HepG2 (cell line): ENCODE measurements at regions not wholly inside any gene's neighbourhood (a gene's known extent, or its start where the extent isn't known, plus 50 kb on each side); places are given as distances from the start of the nearest gene placed in this dataset.

ENCODE experiments used
- ATAC-seq: fragments of 200-7000 bp; cut with Tn5 transposase; 3 replicates; pipeline ENCODE4 v1.9.1; 2020; ENCODE audit warnings: mild to moderate bottlenecking, moderate library complexity
- BruUV-seq: library from RNA; stranded (reverse); fragments of 400-500 nt; replicated peaks from 2 replicates; lab custom pipeline; 2021; lab: Mats Ljungman, UMichigan
- CTCF ChIA-PET: fragments of 300-600 bp; formaldehyde crosslinking; extraction: SDS; loops from one replicate; lab custom pipeline; 2021; ENCODE audit warnings: low total read pairs, inconsistent platforms, low intra/inter-chr PET ratio; lab: Yijun Ruan, JAX
- POLR2A ChIA-PET: fragments of 350-600 bp; sonication (Branson Sonifier 250); formaldehyde crosslinking; loops from one replicate; lab custom pipeline; 2020; ENCODE audit warnings: antibody characterized with exemption, inconsistent platforms; lab: Yijun Ruan, JAX
- DNase-seq: peaks from one replicate; pipeline ENCODE4 v3.0.0-alpha.2; 2015; ENCODE audit warnings: low spot score
- FAIRE-seq: peaks from 3 replicates; lab custom pipeline; 2011; peaks lifted over from hg19 to GRCh38; lab: Jason Lieb, UNC
- H2AFZ ChIP-seq: one replicate; pipeline ENCODE4 v1.6.1; 2011; ENCODE audit warnings: low read length, inconsistent platforms
- H3K27ac ChIP-seq: fragments of 300-600 bp; 3 replicates; pipeline ENCODE4 v1.8.0; 2011; ENCODE audit warnings: mixed run types, mild to moderate bottlenecking, mixed read lengths, low read length, inconsistent platforms; ENCODE audit not compliant: insufficient read depth; ENCODE audit errors: extremely low read length
- H3K27me3 ChIP-seq, 2 experiments: fragments of 200-600 bp in 1 of 2; 2 replicates in 1 of 2; 3 replicates in 1 of 2; pipeline versions ENCODE4 v1.6.0 to v1.8.0; 2011; ENCODE audit warnings: low read length in 2 of 2, mild to moderate bottlenecking in 2 of 2, moderate library complexity in 2 of 2, inconsistent platforms in 1 of 2; ENCODE audit not compliant: insufficient read depth in 2 of 2, control insufficient read depth in 1 of 2
- H3K36me3 ChIP-seq, 2 experiments: fragments of 200-600 bp in 1 of 2; replicated peaks in 1 of 2; 2 replicates in 1 of 2; 3 replicates in 1 of 2; pipeline versions ENCODE4 v1.5.1 to v1.8.0; 2011; ENCODE audit warnings: low read length in 2 of 2, inconsistent platforms in 1 of 2; ENCODE audit not compliant: insufficient read depth in 2 of 2, control insufficient read depth in 1 of 2
- H3K4me1 ChIP-seq: 2 replicates; pipeline ENCODE4 v1.5.1; 2012; ENCODE audit warnings: low read length, inconsistent platforms; ENCODE audit not compliant: insufficient read depth
- H3K4me2 ChIP-seq: 2 replicates; pipeline ENCODE4 v1.6.0; 2011; ENCODE audit warnings: low read depth, low read length, inconsistent platforms
- H3K4me3 ChIP-seq, 3 experiments: fragments of 200-600 bp in 1 of 3; sonication (generic), shearing (Covaris generic) in 1 of 3; replicated peaks in 1 of 3; 2 replicates each; pipeline ENCODE4 v1.5.1; 2011 to 2016; ENCODE audit warnings: low read length in 3 of 3, inconsistent platforms in 2 of 3, low read depth in 2 of 3, mild to moderate bottlenecking in 2 of 3, control low read depth in 1 of 3, mixed read lengths in 1 of 3; ENCODE audit not compliant: insufficient read depth in 1 of 3
- H3K79me2 ChIP-seq: one replicate; pipeline ENCODE4 v1.6.1; 2011; ENCODE audit warnings: low read length, inconsistent platforms; ENCODE audit not compliant: insufficient read depth
- H3K9ac ChIP-seq: 2 replicates; pipeline ENCODE4 v1.6.0; 2011; ENCODE audit warnings: mild to moderate bottlenecking, low read depth, low read length, inconsistent platforms; ENCODE audit not compliant: insufficient read depth
- H3K9me3 ChIP-seq: 2 replicates; pipeline ENCODE4 v1.5.1; 2012; ENCODE audit warnings: mild to moderate bottlenecking, low read length
- H4K20me1 ChIP-seq: 2 replicates; pipeline ENCODE4 v1.6.0; 2011; ENCODE audit warnings: inconsistent platforms, mild to moderate bottlenecking, low read length, moderate library complexity; ENCODE audit not compliant: insufficient read depth
- EP300 ChIP-seq, 3 experiments: sonication (generic) in 1 of 3; formaldehyde crosslinking in 1 of 3; IDR thresholded peaks; 2 replicates each; pipeline versions ENCODE4 v1.5.1 to v1.6.1; 2011 to 2020; ENCODE audit warnings: low read depth in 2 of 3, low read length in 2 of 3, borderline replicate concordance in 1 of 3, improper control_type of control experiment in 1 of 3, mild to moderate bottlenecking in 1 of 3, missing genetic modification reagents in 1 of 3, moderate library complexity in 1 of 3
- MTERF4 ChIP-seq: sonication (generic); formaldehyde crosslinking; IDR thresholded peaks from 2 replicates; pipeline ENCODE4 v1.8.0; 2023; ENCODE audit warnings: mild to moderate bottlenecking, missing genetic modification reagents
- NBN ChIP-seq: fragments of 450-650 bp; conservative IDR thresholded peaks from 2 replicates; pipeline ENCODE4 v1.6.1; 2017
- NFYC ChIP-seq: IDR thresholded peaks from 2 replicates; pipeline ENCODE4 v1.6.1; 2016; ENCODE audit warnings: missing genetic modification reagents, missing compliant biosample characterization
- PRDM10 ChIP-seq: sonication (generic); formaldehyde crosslinking; IDR thresholded peaks from 2 replicates; pipeline ENCODE4 v1.4.0; 2020; ENCODE audit warnings: low read depth, missing genetic modification reagents
- ZBTB20 ChIP-seq: sonication (generic); formaldehyde crosslinking; IDR thresholded peaks from 2 replicates; pipeline ENCODE4 v1.8.1; 2023; ENCODE audit warnings: missing genetic modification reagents, low read depth, mild to moderate bottlenecking, borderline replicate concordance
- ZNF282 ChIP-seq: fragments of 450-650 bp; IDR thresholded peaks from 2 replicates; pipeline ENCODE4 v1.6.1; 2018; ENCODE audit not compliant: partially characterized antibody
- ZNF451 ChIP-seq: sonication (generic); formaldehyde crosslinking; IDR thresholded peaks from 2 replicates; pipeline ENCODE4 v1.5.0; 2020; ENCODE audit warnings: mild to moderate bottlenecking, missing genetic modification reagents
- ZNF510 ChIP-seq: sonication (generic); formaldehyde crosslinking; IDR thresholded peaks from 2 replicates; pipeline ENCODE4 v1.4.0; 2020; ENCODE audit warnings: low read depth, mild to moderate bottlenecking, missing genetic modification reagents
- ZNF609 ChIP-seq: sonication (generic); formaldehyde crosslinking; IDR thresholded peaks from 2 replicates; pipeline ENCODE4 v1.4.0; 2020; ENCODE audit warnings: mild to moderate bottlenecking, missing genetic modification reagents, borderline replicate concordance
- WGBS: methylation state at CpG from one replicate; pipeline ENCODE4 v1.1.6; 2017; ENCODE audit warnings: low lambda C conversion rate; 5-methylcytosine and 5-hydroxymethylcytosine counted together
- in situ Hi-C: cut with HindIII; loops from 2 replicates; pipeline ENCODE4 v1.10.0; 2017; ENCODE audit warnings: low pct_unique_long_range_greater_than_20kb; ENCODE audit not compliant: extremely low pct_ligation_motif_present
- intact Hi-C: fragments of 100-400 bp; cut with micrococcal nuclease; formaldehyde crosslinking; loops from one replicate; pipeline ENCODE4 v1.10.0; 2022; ENCODE audit not compliant: unreplicated experiment

GRCh38 chr1:201661823-201662359, 123.0 kb downstream of the NAV1 start (continued):
- TF ChIP-seq PRDM10, result no peak

GRCh38 chr1:201662646-201663045, 123.7 kb downstream of the NAV1 start:
- Histone ChIP-seq H3K27me3 (peaks cover 3 to 23% of the 10 kb centered on the region in 2 experiments; a peak in 4 of 5 replicates), H3K27ac (no peak overlapping the region), H3K4me1 (no peaks in the 10 kb centered on the region), H3K79me2 (no peaks in the 10 kb centered on the region), H3K9ac (no peak overlapping the region), H3K9me3 (no peaks in the 10 kb centered on the region), H3K4me3 (no peak overlapping the region), H3K4me2 (no peak overlapping the region), H2AFZ (no peak overlapping the region), H3K36me3 (no peaks in the 10 kb centered on the region), H4K20me1 (no peaks in the 10 kb centered on the region)
- WGBS, result 3% methylated on average over 2 of the region's 2 CpGs
- CTCF ChIA-PET, result no interaction called here
- POLR2A ChIA-PET, result no interaction called here
- ATAC-seq, result no peak
- no TSS peak for BruUV-seq
- intact Hi-C loops (no loop called here), in situ Hi-C loops (no loop called here)
- no peak for DNase-seq
- no peak for FAIRE-seq
- TF ChIP-seq ZNF282, result no peak
- no peak for TF ChIP-seq ZBTB20 (CRISPR knock-in tag)
- TF ChIP-seq MTERF4 (CRISPR knock-in tag), result no peak
- no peak for TF ChIP-seq ZNF510 (CRISPR knock-in tag)
- no peak for TF ChIP-seq ZNF609 (CRISPR knock-in tag)
- TF ChIP-seq EP300 (IDR thresholded peaks at IDR 0.05; ENCODE audit: low read depth in 2 of 2, low read length in 2 of 2), result no peak
- TF ChIP-seq EP300 (CRISPR knock-in tag; IDR thresholded peaks at IDR 0.05; ENCODE audit: borderline replicate concordance), result no peak
- no peak for TF ChIP-seq NBN
- TF ChIP-seq NFYC, result no peak
- TF ChIP-seq ZNF451, result no peak
